ENCODE measurements at regions not wholly inside any gene's neighbourhood (a gene's known extent, or its start where the extent isn't known, plus 50 kb on each side); places are given as distances from the start of the nearest gene placed in this dataset.

DNA sequence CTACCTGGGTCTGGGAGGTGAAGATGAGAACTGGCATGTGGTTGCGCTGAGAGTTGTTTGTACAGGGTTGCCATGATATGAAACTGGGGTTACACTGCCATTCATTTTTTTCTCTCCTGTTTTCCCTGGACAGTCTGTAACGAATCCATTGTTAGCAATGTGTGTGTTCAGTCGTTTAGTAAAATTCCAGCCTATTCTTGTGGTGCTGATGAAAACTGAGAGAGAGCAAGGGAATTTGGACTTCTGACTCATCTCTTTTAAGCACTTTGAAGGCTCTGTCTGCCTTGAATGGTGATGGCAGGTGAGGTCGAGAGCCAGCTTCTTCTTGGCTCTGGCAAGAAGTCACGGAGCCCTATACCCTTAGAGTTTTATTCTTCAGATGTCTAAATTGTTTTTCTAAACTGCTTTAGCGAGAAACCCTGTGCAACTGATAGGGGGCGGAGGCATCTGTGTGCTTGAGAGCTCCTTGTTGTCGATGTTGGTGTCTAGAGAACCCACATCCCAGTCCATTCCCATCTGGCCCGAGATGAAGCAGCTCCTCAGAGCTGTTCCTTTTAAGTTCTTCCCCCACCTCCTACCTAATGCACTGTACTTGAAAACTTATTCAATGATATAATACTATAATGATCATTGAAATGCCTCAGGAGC lies 204.4 kb downstream of the TMX1 start (continued):
- TF ChIP-seq YY1 (IDR thresholded peaks at IDR 0.05; ENCODE audit: low read depth, low read length) (no peak), FOSL1 (IDR thresholded peaks at IDR 0.05; ENCODE audit: insufficient read depth, low read depth, low read length) (no peak)

Data from H1 (cell line).